ENCODE measurements at regions not wholly inside any gene's neighbourhood (a gene's known extent, or its start where the extent isn't known, plus 50 kb on each side); places are given as distances from the start of the nearest gene placed in this dataset.

DNA sequence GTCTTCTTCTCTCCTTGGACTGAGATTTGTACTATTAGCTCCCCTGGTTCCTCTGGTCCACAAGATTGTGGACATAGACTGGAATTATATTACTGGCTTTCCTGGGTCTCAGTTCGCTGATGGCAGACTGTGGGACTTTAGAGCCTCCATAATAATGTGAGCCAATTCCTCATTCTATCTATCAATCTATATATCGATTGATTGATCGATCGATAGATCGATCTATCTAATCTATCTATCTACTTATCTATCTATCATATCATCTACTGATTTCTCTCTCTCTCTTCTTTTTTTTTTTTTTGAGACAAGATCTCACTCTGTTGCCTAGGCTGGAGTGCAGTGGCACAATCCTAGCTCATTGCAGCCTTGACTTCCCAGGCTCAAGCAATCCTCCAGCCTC, 51.5 kb upstream of the DDR1 start:
- no peak for ATAC-seq
- Mint-ChIP-seq H3K27ac (no peak overlapping the region), H3K9me3 (ENCODE audit: low read depth) (no peaks in the 10 kb centered on the region), H3K36me3 (peaks cover 4% of the 10 kb centered on the region), H3K4me1 (peaks cover 61% of the 10 kb centered on the region), H3K4me3 (no peak overlapping the region), H3K27me3 (no peaks in the 10 kb centered on the region)
- CTCF ChIA-PET = interaction anchor here (0.7 to 1.6 kb wide), 3 partner anchors 12 to 261 kb away, joined by 3 to 4 read pairs (median 3); partner anchors contain the start of gene ABCF1
- no peak for DNase-seq

DNA sequence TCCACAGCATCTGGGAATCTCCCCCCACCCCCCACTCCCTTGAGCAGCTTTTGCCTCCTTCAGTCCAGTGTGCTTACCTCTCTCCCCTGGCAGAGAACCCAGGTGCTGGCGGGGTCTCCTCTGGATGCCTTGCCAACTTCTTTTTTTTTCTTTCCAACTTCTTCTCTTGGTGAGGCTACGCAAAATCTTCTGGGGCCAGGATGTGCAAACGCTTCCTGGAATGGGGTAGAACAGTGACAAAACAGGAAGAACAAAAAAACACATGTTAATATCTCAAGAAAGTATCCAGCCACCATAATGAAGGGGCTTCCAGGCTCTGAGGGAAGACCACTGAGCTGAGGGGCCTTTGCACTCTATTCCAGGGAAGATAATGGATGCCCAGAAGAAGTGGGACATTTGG, 53.9 kb upstream of the DDR1 start:
- CTCF ChIA-PET = interaction anchor here (0.9 to 13.1 kb wide), 20 partner anchors 8 to 256 kb away, joined by 3 to 191 read pairs (median 8); partner anchors contain the start of genes DDR1, GTF2H4, IER3 and VARS2
- Mint-ChIP-seq H3K4me1 (peaks cover 72% of the 10 kb centered on the region), H3K4me3 (peak overlapping the region; percentile 82), H3K27ac (peak overlapping the region; percentile 98), H3K36me3 (peaks cover 4% of the 10 kb centered on the region), H3K27me3 (no peaks in the 10 kb centered on the region), H3K9me3 (ENCODE audit: low read depth) (no peaks in the 10 kb centered on the region)
- ATAC-seq = peak; percentile 31
- peak; percentile 47 for DNase-seq

DNA sequence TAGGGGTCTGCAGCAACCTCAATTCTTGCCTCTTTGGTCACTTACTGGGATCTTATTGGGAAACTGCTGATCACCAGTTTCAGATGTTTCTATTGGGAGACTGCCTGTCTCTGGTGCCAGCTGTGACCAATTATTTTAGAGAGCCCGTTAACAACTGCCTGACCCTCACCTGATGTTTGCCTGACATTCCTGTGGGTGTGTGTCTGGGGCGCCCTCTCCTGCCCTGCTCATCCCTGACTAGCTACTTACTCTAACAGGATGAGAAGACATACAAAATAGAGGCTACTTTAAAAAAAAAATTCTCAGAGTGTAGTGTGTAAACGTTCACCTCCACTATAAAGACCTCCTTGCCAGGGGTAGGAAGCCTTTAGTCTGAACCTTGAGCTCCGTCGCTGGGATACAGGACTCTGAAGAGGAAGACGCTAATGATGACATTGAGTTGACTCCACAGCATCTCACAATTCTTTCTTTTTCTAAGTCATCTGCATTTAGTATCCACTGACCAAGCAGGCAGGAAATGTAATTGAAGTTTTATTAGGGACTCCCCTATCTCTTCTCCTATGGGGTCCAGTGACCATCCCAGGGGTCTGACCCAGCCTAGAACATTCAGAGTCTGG, 54.6 kb upstream of the DDR1 start:
- peak; percentile 37 for ATAC-seq
- peaks cover 6% of the 10 kb centered on the region for H3K36me3 Mint-ChIP-seq
- no peak for DNase-seq
- peaks cover 66% of the 10 kb centered on the region for H3K4me1 Mint-ChIP-seq
- no peaks in the 10 kb centered on the region for H3K27me3 Mint-ChIP-seq
- CTCF ChIA-PET = interaction anchor here (0.5 to 13.1 kb wide), 25 partner anchors 8 to 348 kb away, joined by 3 to 191 read pairs (median 6); partner anchors contain the start of genes DDR1, DHX16, GTF2H4 and IER3
- H3K9me3 Mint-ChIP-seq (ENCODE audit: low read depth) = no peaks in the 10 kb centered on the region
- H3K4me3 Mint-ChIP-seq = peak overlapping the region; percentile 82
- peak overlapping the region; percentile 98 for H3K27ac Mint-ChIP-seq

DNA sequence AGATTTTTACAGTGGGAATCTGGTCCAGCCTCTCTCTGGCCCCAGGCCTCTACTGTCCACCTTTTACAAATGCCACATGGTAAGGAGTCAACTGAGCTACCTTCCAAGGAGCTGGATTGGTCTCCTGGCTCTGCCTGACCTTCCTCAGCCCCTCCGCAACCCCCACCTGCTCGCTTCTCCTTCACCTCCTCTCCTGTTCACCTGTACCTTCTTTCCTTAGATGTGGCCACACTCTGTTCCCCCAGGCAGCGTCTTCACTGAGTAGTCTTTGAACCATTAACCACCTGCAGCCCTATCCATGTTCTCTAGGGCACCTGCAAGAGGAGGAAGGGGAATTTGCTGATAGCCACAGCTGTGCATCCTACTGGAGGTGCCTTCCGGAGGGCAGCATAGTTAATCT, 55.3 kb upstream of the DDR1 start:
- Mint-ChIP-seq H3K9me3 (ENCODE audit: low read depth) (no peaks in the 10 kb centered on the region), H3K27me3 (no peaks in the 10 kb centered on the region), H3K36me3 (peaks cover 11% of the 10 kb centered on the region), H3K4me3 (peak overlapping the region; percentile 82), H3K27ac (peak overlapping the region; percentile 98), H3K4me1 (peaks cover 59% of the 10 kb centered on the region)
- DNase-seq (no peak), ATAC-seq (no peak)
- CTCF ChIA-PET = interaction anchor here (0.5 to 13.1 kb wide), 27 partner anchors 9 to 347 kb away, joined by 3 to 191 read pairs (median 6); partner anchors contain the start of genes DDR1, GTF2H4, IER3 and VARS2

DNA sequence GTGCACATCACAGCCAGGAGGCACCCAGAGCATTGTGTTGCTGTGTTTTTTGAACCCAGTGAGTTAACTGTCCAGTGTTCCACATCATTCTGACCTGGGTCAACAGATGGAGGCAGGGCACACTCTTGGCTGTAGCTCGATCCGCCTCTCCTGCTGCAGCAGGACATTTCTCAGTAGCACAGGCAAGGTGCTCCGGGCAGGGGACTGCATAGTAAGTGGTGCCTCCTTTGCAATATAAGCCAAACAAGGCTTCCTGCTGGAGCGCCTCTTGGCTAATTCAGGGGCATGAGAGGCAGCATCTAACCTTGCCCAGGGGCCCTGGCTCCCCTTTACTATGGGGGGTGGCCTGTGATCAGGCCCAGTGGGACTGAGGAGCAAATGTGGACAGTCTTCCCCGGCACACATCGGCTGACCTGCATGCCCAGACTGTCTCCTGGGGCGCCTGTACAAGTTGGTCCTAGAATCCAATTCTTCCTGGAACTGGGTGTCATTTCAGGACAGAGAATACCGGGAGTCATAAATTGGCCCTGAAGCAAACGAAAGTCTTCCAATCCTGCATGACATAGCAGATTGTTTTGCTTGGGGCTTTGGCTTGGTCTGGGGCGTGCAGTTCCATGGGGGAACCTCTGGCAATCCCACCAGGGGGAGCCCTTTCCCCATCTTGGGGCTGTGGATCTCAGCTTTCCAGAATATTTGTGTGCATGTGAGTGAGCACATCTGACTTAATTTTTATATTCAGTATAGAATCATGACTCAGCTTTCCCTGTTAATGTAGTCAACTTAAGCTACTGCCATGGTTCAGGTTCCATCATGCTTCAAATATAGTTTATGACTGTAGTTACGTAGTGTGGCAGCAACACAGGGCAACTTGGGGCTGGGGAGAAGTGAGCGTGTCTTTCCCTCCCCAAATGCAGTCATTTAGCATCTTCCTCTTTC, 56.0 kb upstream of the DDR1 start:
- no peaks in the 10 kb centered on the region for H3K27me3 Mint-ChIP-seq
- H3K4me1 Mint-ChIP-seq = peaks cover 56% of the 10 kb centered on the region
- peak overlapping the region; percentile 82 for H3K4me3 Mint-ChIP-seq
- ATAC-seq (peak; percentile 83), DNase-seq (peak; percentile 86)
- no peaks in the 10 kb centered on the region for H3K9me3 Mint-ChIP-seq (ENCODE audit: low read depth)
- H3K27ac Mint-ChIP-seq = peak overlapping the region; percentile 98
- CTCF ChIA-PET = interaction anchor here (0.5 to 13.1 kb wide), 28 partner anchors 8 to 346 kb away, joined by 3 to 191 read pairs (median 4); partner anchors contain the start of genes DDR1, GTF2H4, IER3 and VARS2
- peaks cover 13% of the 10 kb centered on the region for H3K36me3 Mint-ChIP-seq

DNA sequence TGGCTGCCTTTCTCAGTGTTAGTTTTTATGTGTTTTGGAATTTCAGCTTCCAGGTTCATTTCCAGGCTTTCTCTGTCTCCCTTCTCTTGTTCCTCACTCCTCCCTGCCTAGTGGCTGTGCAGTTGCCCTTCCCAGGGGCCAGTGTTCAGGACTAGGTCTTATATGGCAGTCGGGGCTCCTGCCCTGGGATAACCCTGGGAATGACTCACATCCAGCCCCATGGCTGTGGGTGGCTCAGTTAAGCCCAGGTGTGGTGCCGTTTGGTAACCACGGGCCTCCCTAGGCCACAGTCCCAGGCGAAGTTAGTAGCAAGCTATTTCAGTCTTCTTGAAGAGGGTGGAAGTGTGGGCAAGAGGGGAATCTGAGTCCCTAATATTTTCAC, 57.4 kb upstream of the DDR1 start:
- no peaks in the 10 kb centered on the region for H3K27me3 Mint-ChIP-seq
- peaks cover 15% of the 10 kb centered on the region for H3K36me3 Mint-ChIP-seq
- H3K9me3 Mint-ChIP-seq (ENCODE audit: low read depth) = no peaks in the 10 kb centered on the region
- H3K27ac Mint-ChIP-seq = no peak overlapping the region
- ATAC-seq = no peak
- peaks cover 63% of the 10 kb centered on the region for H3K4me1 Mint-ChIP-seq
- CTCF ChIA-PET = interaction anchor here (0.6 to 13.1 kb wide), 13 partner anchors 8 to 260 kb away, joined by 3 to 191 read pairs (median 5); partner anchors contain the start of genes DDR1, GTF2H4 and VARS2
- DNase-seq = no peak
- H3K4me3 Mint-ChIP-seq = no peak overlapping the region

DNA sequence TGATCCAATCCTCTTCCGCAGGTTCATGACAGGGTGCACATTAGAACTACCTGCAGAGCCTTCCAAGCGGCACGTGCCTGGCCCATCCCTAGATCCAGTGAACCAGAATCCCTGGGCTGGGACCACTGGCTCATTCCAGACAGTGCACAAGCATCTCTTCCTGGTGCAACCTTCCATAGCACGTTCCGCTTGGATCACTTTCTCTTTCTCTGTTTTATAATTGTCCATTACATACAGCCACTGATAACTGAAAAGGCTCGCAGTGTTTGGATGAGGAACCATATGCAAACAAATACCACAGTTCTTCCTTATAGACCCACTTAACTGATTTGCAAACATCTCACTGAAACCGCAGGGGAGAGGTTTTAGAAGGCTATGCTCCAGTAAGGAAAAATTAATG, 59.6 kb upstream of the DDR1 start:
- Mint-ChIP-seq H3K9me3 (ENCODE audit: low read depth) (no peaks in the 10 kb centered on the region), H3K4me1 (peaks cover 54% of the 10 kb centered on the region), H3K36me3 (peaks cover 12% of the 10 kb centered on the region), H3K4me3 (no peak overlapping the region), H3K27me3 (no peaks in the 10 kb centered on the region), H3K27ac (no peak overlapping the region)
- DNase-seq = no peak
- ATAC-seq = no peak
- CTCF ChIA-PET = interaction anchor here (0.7 to 13.1 kb wide), 4 partner anchors 17 to 263 kb away, joined by 3 to 191 read pairs (median 4); partner anchors contain the start of gene DDR1

DNA sequence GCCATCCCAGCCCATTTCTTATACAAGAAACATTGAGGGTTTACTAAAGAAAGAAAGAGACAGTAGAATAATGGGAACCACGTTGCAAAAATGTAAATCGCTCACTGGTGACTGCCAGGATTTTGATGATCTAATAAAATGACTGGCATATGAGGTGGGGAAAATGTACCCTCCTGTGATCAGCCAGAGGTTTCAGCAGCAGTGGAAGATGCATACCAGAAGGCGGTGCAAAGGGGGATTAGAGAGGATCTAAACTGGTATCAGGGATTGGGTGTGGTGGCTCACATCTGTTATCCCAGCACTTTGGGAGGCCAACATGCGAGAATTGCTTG, 60.8 kb upstream of the DDR1 start:
- Mint-ChIP-seq H3K4me3 (no peak overlapping the region), H3K27me3 (no peaks in the 10 kb centered on the region), H3K9me3 (ENCODE audit: low read depth) (no peaks in the 10 kb centered on the region), H3K4me1 (peaks cover 54% of the 10 kb centered on the region), H3K36me3 (peaks cover 11% of the 10 kb centered on the region), H3K27ac (no peak overlapping the region)
- DNase-seq (no peak), ATAC-seq (no peak)
- CTCF ChIA-PET = interaction anchor here (0.6 to 13.1 kb wide), 10 partner anchors 11 to 264 kb away, joined by 3 to 191 read pairs (median 7); partner anchors contain the start of genes DDR1, GTF2H4 and IER3

DNA sequence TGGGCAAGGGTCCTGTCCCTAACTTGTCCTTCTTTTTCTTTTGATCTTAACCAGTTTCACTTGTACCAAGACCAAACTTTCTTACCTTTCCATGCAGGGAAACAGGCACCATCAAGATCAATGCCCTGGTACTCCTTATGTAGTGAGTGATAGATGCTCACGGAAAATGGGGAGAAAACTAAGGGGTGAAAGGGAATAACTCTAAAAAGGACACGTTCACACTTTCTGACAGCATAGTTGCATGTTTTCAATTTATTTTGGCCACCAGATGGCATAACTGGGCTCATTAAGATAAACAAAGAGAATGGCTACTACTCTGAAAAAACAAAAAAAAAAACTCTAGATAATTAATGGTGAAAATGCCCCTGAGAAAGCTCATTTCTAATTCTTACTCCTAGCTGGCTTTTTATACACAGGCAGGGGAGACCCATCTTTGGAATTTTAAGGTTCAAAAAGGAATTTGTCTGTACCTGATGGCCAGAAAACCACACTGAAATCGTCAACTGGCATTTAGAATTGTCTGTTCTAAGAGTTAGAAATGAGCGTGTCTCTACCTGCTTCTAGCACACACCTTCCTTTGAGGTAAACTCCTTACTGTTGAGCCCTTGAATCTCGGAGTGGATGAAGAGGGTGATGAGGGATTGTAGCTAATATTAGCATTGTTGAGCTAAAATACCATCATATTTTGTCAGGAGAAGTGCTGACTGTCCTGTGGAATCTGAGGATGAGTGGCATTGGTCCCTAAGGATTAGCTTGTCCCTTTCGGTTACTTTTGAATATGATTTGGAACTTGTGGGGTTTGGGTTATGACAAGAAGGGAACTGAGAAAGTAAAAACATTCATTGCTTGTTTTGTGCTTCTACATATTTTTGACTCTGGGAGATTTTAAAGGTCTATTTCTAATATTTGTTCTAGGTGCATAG, 62.2 kb upstream of the DDR1 start:
- ATAC-seq (peak; percentile 40), DNase-seq (no peak)
- no peaks in the 10 kb centered on the region for H3K9me3 Mint-ChIP-seq (ENCODE audit: low read depth)
- no peaks in the 10 kb centered on the region for H3K27me3 Mint-ChIP-seq
- CTCF ChIA-PET = interaction anchor here (0.8 to 13.1 kb wide), 29 partner anchors 8 to 270 kb away, joined by 3 to 191 read pairs (median 4); partner anchors contain the start of genes DDR1, GTF2H4, IER3 and VARS2
- no peak overlapping the region for H3K4me3 Mint-ChIP-seq
- peak overlapping the region; percentile 10 for H3K27ac Mint-ChIP-seq
- H3K4me1 Mint-ChIP-seq = peaks cover 51% of the 10 kb centered on the region
- peaks cover 15% of the 10 kb centered on the region for H3K36me3 Mint-ChIP-seq

DNA sequence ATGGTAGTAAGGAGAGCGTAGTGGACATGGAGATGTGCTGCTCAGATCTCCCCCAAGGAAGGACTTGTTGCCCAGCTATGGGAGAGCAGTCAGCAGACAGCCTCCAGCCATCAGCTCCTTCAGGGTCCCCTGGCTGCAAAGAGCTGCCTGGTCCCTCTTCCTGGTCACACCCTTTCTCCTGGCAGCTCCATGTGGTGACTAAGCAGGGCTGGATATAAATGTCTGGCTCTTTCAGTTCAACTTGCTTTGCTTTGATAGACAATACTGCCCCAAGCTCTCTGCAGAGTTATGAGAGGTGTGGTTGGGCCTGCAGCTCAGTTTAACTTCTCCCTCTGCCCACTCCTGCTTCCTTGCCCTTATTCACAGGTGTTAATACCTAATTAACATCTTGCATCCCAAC, 64.1 kb upstream of the DDR1 start:
- peaks cover 18% of the 10 kb centered on the region for H3K36me3 Mint-ChIP-seq
- ATAC-seq (no peak), DNase-seq (no peak)
- H3K4me3 Mint-ChIP-seq = no peak overlapping the region
- peak overlapping the region; percentile 45 for H3K27ac Mint-ChIP-seq
- H3K27me3 Mint-ChIP-seq = no peaks in the 10 kb centered on the region
- peaks cover 56% of the 10 kb centered on the region for H3K4me1 Mint-ChIP-seq
- no peaks in the 10 kb centered on the region for H3K9me3 Mint-ChIP-seq (ENCODE audit: low read depth)
- CTCF ChIA-PET = interaction anchor here (0.9 to 13.1 kb wide), 15 partner anchors 9 to 267 kb away, joined by 3 to 191 read pairs (median 5); partner anchors contain the start of genes DDR1, GTF2H4 and IER3

DNA sequence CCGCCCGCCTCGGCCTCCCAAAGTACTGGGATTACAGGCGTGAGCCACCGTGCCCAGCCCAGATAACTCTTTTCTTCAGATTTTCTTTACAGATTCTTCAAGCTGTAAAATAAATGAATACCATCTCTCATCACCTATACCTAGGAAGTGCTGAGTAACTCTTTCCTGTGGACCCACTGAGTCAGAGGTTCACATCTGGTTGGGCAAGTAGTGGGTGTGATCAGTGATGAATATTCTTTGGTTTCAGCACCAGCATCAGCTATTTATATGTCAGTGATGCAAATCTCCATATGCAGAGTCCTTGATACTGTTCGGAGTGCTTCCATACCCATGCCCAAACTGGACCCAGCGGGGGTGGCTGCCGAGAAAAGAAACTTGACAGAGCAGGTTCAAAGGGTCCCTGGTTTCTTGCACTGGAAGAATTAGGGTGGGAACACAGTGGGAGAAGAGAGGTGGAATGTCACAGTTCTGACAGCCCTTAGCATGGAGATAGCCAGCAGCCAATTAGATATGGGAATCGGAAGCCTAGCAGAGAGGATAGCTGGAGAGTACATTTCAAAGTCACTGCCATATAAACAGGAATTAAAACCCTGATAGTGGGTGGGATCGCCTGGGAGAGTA, 64.9 kb upstream of the DDR1 start:
- DNase-seq (peak; percentile 48), ATAC-seq (peak; percentile 69)
- CTCF ChIA-PET = interaction anchor here (0.9 to 13.1 kb wide), 13 partner anchors 8 to 268 kb away, joined by 3 to 191 read pairs (median 4); partner anchors contain the start of genes DDR1 and IER3
- no peaks in the 10 kb centered on the region for H3K27me3 Mint-ChIP-seq
- H3K4me1 Mint-ChIP-seq = peaks cover 62% of the 10 kb centered on the region
- H3K36me3 Mint-ChIP-seq = peaks cover 17% of the 10 kb centered on the region
- no peak overlapping the region for H3K4me3 Mint-ChIP-seq
- H3K27ac Mint-ChIP-seq = peak overlapping the region; percentile 52
- H3K9me3 Mint-ChIP-seq (ENCODE audit: low read depth) = no peaks in the 10 kb centered on the region

DNA sequence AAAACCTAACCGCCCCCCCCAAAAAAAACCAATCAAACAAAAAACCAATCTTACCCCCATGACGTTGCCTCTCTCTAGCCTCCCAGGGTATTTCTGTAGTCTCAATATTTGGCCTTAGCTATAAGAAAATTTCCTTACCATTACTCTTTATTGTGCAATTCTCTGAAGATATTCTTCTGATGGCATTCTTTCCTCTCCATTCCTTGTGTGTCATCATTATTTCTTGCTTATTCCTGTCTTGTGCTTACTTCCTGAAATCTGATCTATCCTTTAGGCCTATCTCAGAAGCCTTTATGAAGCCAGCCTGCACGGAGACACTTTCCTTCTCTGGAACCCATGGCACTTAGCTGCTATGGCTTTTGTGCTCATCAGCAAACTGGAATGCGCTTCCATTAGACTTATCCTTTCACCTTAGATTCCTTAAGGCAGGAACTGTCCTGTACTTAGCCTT, 65.9 kb upstream of the DDR1 start:
- Mint-ChIP-seq H3K27me3 (no peaks in the 10 kb centered on the region), H3K4me3 (no peak overlapping the region), H3K4me1 (peaks cover 70% of the 10 kb centered on the region), H3K9me3 (ENCODE audit: low read depth) (no peaks in the 10 kb centered on the region), H3K27ac (no peak overlapping the region), H3K36me3 (peaks cover 19% of the 10 kb centered on the region)
- CTCF ChIA-PET = interaction anchor here (0.9 to 2.9 kb wide), 3 partner anchors 9 to 261 kb away, joined by 4 to 7 read pairs (median 4); partner anchors contain the start of gene IER3
- ATAC-seq (no peak), DNase-seq (no peak)
